Left lobe of liver (tissue), 2 donors: ENCODE measurements at regions not wholly inside any gene's neighbourhood (a gene's known extent, or its start where the extent isn't known, plus 50 kb on each side); places are given as distances from the start of the nearest gene placed in this dataset.

Source experiments
- ATAC-seq: fragments of 200-7000 bp; cut with Tn5 transposase; one replicate; pipeline ENCODE4 v1.9.1; 2020; ENCODE audit warnings: mild to moderate bottlenecking, moderate library complexity
- DNase-seq: peaks from one replicate; pipeline ENCODE4 v3.0.0-alpha.2; 2020; ENCODE audit warnings: low spot score
- donor health status: DM: no; HTN: no; CAD: no; lungs with moderate emphysema.
- donor health status: DM: no; HTN: yes; CAD: no.

GRCh38 chr11:113634940-113635575 lies 71.0 kb downstream of the TMPRSS5 start:
- ATAC-seq (no peak), DNase-seq (no peak)

- ATAC-seq (no peak), DNase-seq (no peak)
Measured at GRCh38 chr11:113632981-113633380, 73.1 kb downstream of the TMPRSS5 start.

- DNase-seq (no peak), ATAC-seq (no peak)
Measured at GRCh38 chr11:113629562-113629961, 76.5 kb downstream of the TMPRSS5 start.

- DNase-seq, result no peak
- ATAC-seq, result no peak
Measured at GRCh38 chr11:113628912-113629311, 77.2 kb downstream of the TMPRSS5 start.

- no peak for ATAC-seq
- DNase-seq, result no peak
Measured at GRCh38 chr11:113627946-113628345, 78.2 kb downstream of the TMPRSS5 start.

GRCh38 chr11:113627297-113627696 lies 78.8 kb downstream of the TMPRSS5 start:
- ATAC-seq, result no peak
- no peak for DNase-seq

- no peak for DNase-seq
- no peak for ATAC-seq
Measured at GRCh38 chr11:113626736-113627135, 79.4 kb downstream of the TMPRSS5 start.

GRCh38 chr11:113623114-113623513 lies 83.0 kb downstream of the TMPRSS5 start:
- ATAC-seq (no peak), DNase-seq (no peak)

GRCh38 chr11:113618360-113618759 lies 87.7 kb downstream of the TMPRSS5 start:
- DNase-seq (no peak), ATAC-seq (no peak)

- no peak for DNase-seq
- no peak for ATAC-seq
Measured at GRCh38 chr11:113615773-113616172, 90.3 kb downstream of the TMPRSS5 start.

GRCh38 chr11:113615098-113615497 lies 91.0 kb downstream of the TMPRSS5 start:
- ATAC-seq, result no peak

GRCh38 chr11:113614097-113614496 lies 92.0 kb downstream of the TMPRSS5 start:
- no peak for ATAC-seq
- DNase-seq, result no peak

More at GRCh38 chr11:113615098-113615497, 91.0 kb downstream of the TMPRSS5 start:
- DNase-seq, result no peak

- no peak for DNase-seq
- no peak for ATAC-seq
Measured at GRCh38 chr11:113613619-113614018, 92.5 kb downstream of the TMPRSS5 start.

GRCh38 chr11:113604186-113604585 lies 101.9 kb downstream of the TMPRSS5 start:
- DNase-seq (no peak), ATAC-seq (no peak)

- ATAC-seq (peak; percentile 41), DNase-seq (no peak)
Measured at GRCh38 chr11:113603277-113604059, 102.6 kb downstream of the TMPRSS5 start.

GRCh38 chr11:113602483-113602882 lies 103.6 kb downstream of the TMPRSS5 start:
- ATAC-seq (no peak), DNase-seq (no peak)

GRCh38 chr11:113596658-113597057 lies 109.5 kb downstream of the TMPRSS5 start:
- no peak for DNase-seq
- no peak for ATAC-seq

GRCh38 chr11:113595810-113596594 lies 110.1 kb downstream of the TMPRSS5 start:
- no peak for DNase-seq
- ATAC-seq, result no peak

GRCh38 chr11:113593698-113594308 lies 112.3 kb downstream of the TMPRSS5 start:
- DNase-seq (no peak), ATAC-seq (peak; percentile 31)

GRCh38 chr11:113591117-113591516 lies 115.0 kb downstream of the TMPRSS5 start:
- DNase-seq, result no peak
- no peak for ATAC-seq

GRCh38 chr11:113587308-113587739 lies 112.1 kb upstream of the DRD2 start:
- DNase-seq, result no peak
- ATAC-seq, result no peak
